ENCODE measurements at regions not wholly inside any gene's neighbourhood (a gene's known extent, or its start where the extent isn't known, plus 50 kb on each side); places are given as distances from the start of the nearest gene placed in this dataset.

- Histone ChIP-seq H3K27ac (no peak overlapping the region), H3K36me3 (replicated peaks; ENCODE audit: insufficient read depth, low read depth) (no peaks in the 10 kb centered on the region), H3K4me1 (ENCODE audit: insufficient read depth) (no peaks in the 10 kb centered on the region), H3K27me3 (no peaks in the 10 kb centered on the region), H4K20me1 (ENCODE audit: insufficient read depth, poor library complexity, severe bottlenecking) (no peaks in the 10 kb centered on the region), H3K9me2 (replicated peaks; ENCODE audit: insufficient read depth) (no peaks in the 10 kb centered on the region), H3K79me2 (no peaks in the 10 kb centered on the region), H3K4me3 (no peak overlapping the region), H2AFZ (no peak overlapping the region), H3K4me2 (no peak overlapping the region), H3K9me3 (ENCODE audit: low read depth) (no peaks in the 10 kb centered on the region)
- DNase-seq (ENCODE audit: low spot score) = no peak
- WGBS (ENCODE audit: low lambda C conversion rate, missing lambda C conversion rate) = 62% methylated on average over 2 of the region's 2 CpGs
- TF ChIP-seq EZH2phosphoT487 (IDR thresholded peaks at IDR 0.05; ENCODE audit: low read depth, severe bottlenecking, unreplicated experiment) = no peak
- TF ChIP-seq EZH2 (IDR thresholded peaks at IDR 0.05; ENCODE audit: borderline replicate concordance) = no peak
- TF ChIP-seq CTCF (IDR thresholded peaks at IDR 0.05; ENCODE audit: poor library complexity) = no peak
Observed at GRCh38 chr13:83009987-83010386, 872.3 kb downstream of the SLITRK1 start.

GRCh38 chr13:83008212-83008929, 873.9 kb downstream of the SLITRK1 start:
- H3K9me2 ChIP-seq (replicated peaks; ENCODE audit: insufficient read depth) = no peaks in the 10 kb centered on the region
- H2AFZ ChIP-seq = no peak overlapping the region
- H3K79me2 ChIP-seq = no peaks in the 10 kb centered on the region
- no peaks in the 10 kb centered on the region for H3K9me3 ChIP-seq (ENCODE audit: low read depth)
- no peak overlapping the region for H3K4me2 ChIP-seq
- no peak overlapping the region for H3K4me3 ChIP-seq
- no peak overlapping the region for H3K27ac ChIP-seq
- no peaks in the 10 kb centered on the region for H4K20me1 ChIP-seq (ENCODE audit: insufficient read depth, poor library complexity, severe bottlenecking)
- no peaks in the 10 kb centered on the region for H3K4me1 ChIP-seq (ENCODE audit: insufficient read depth)
- TF ChIP-seq EZH2phosphoT487 (IDR thresholded peaks at IDR 0.05; ENCODE audit: low read depth, severe bottlenecking, unreplicated experiment) = no peak
- TF ChIP-seq EZH2 (IDR thresholded peaks at IDR 0.05; ENCODE audit: borderline replicate concordance) = no peak
- no peak for TF ChIP-seq CTCF (IDR thresholded peaks at IDR 0.05; ENCODE audit: poor library complexity)
- no peaks in the 10 kb centered on the region for H3K27me3 ChIP-seq
- DNase-seq (ENCODE audit: low spot score) = no peak
- 70% methylated on average over 3 of the region's 3 CpGs for WGBS (ENCODE audit: low lambda C conversion rate, missing lambda C conversion rate)
- no peaks in the 10 kb centered on the region for H3K36me3 ChIP-seq (replicated peaks; ENCODE audit: insufficient read depth, low read depth)

DNA sequence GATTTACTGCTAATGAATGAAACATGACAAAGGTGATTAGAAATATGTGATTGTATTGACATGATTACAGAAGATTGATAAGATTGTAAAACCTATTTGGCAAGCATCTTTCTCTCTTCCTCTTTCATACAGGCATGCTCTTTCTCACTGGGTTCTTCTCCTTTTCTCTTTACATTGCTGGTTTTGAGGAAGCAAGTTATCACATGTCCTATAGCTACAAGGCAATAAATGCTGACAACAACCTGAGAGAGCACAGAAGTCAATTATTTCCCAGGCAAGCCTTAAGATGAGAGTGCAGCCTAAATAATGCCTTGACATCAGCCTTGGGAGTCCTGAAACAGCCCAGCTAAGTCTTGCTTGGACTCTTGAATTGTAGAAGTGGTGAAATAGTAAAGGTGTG, 875.0 kb downstream of the SLITRK1 start:
- no peaks in the 10 kb centered on the region for H3K4me1 ChIP-seq (ENCODE audit: insufficient read depth)
- no peaks in the 10 kb centered on the region for H3K27me3 ChIP-seq
- TF ChIP-seq EZH2phosphoT487 (IDR thresholded peaks at IDR 0.05; ENCODE audit: low read depth, severe bottlenecking, unreplicated experiment) (no peak), EZH2 (IDR thresholded peaks at IDR 0.05; ENCODE audit: borderline replicate concordance) (no peak), CTCF (IDR thresholded peaks at IDR 0.05; ENCODE audit: poor library complexity) (no peak)
- H3K36me3 ChIP-seq (replicated peaks; ENCODE audit: insufficient read depth, low read depth) = no peaks in the 10 kb centered on the region
- H3K4me3 ChIP-seq = no peak overlapping the region
- no peaks in the 10 kb centered on the region for H3K79me2 ChIP-seq
- DNase-seq (ENCODE audit: low spot score) = no peak
- no peaks in the 10 kb centered on the region for H3K9me2 ChIP-seq (replicated peaks; ENCODE audit: insufficient read depth)
- no peak overlapping the region for H3K27ac ChIP-seq
- no peak overlapping the region for H3K4me2 ChIP-seq
- no peak overlapping the region for H2AFZ ChIP-seq
- H3K9me3 ChIP-seq (ENCODE audit: low read depth) = no peaks in the 10 kb centered on the region
- no peaks in the 10 kb centered on the region for H4K20me1 ChIP-seq (ENCODE audit: insufficient read depth, poor library complexity, severe bottlenecking)

DNA sequence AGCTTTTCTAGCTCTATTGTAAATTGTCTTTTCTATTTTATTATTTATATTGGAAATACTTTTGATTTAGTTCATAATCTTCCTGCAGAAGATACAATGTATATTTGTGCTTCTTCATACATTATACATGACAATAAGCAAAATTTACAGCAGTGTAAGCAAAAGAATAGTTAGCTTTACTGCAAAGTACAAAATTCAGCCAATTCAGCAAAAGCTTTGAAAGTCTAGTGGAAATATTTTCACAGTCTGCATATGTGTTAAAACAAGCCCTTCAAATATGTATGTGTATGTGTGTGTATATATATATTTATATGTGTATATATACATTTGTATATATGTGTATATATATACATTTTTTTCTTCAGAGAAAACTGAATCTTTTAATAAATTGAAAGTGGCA, 879.1 kb downstream of the SLITRK1 start:
- H3K36me3 ChIP-seq (replicated peaks; ENCODE audit: insufficient read depth, low read depth) = no peaks in the 10 kb centered on the region

More for the DNA sequence above, 879.1 kb downstream of the SLITRK1 start:
- no peaks in the 10 kb centered on the region for H3K4me1 ChIP-seq (ENCODE audit: insufficient read depth)
- no peak overlapping the region for H3K4me2 ChIP-seq
- no peaks in the 10 kb centered on the region for H4K20me1 ChIP-seq (ENCODE audit: insufficient read depth, poor library complexity, severe bottlenecking)
- TF ChIP-seq CTCF (IDR thresholded peaks at IDR 0.05; ENCODE audit: poor library complexity) (no peak), EZH2phosphoT487 (IDR thresholded peaks at IDR 0.05; ENCODE audit: low read depth, severe bottlenecking, unreplicated experiment) (no peak), EZH2 (IDR thresholded peaks at IDR 0.05; ENCODE audit: borderline replicate concordance) (no peak)
- no peak overlapping the region for H3K4me3 ChIP-seq
- no peaks in the 10 kb centered on the region for H3K27me3 ChIP-seq
- H2AFZ ChIP-seq = no peak overlapping the region
- no peaks in the 10 kb centered on the region for H3K9me3 ChIP-seq (ENCODE audit: low read depth)
- no peaks in the 10 kb centered on the region for H3K9me2 ChIP-seq (replicated peaks; ENCODE audit: insufficient read depth)
- DNase-seq (ENCODE audit: low spot score) = no peak
- H3K79me2 ChIP-seq = no peaks in the 10 kb centered on the region
- H3K27ac ChIP-seq = no peak overlapping the region

All from hepatocyte (in vitro differentiated cells).